Trophoblast cell (in vitro differentiated cells and primary cell): ENCODE measurements at regions not wholly inside any gene's neighbourhood (a gene's known extent, or its start where the extent isn't known, plus 50 kb on each side); places are given as distances from the start of the nearest gene placed in this dataset.

Source experiments
- DNase-seq, 2 donors: peaks; one replicate each; pipeline ENCODE4 v3.0.0-alpha.2; 2016
- H2AFZ ChIP-seq: 2 replicates; pipeline ENCODE4 v1.6.1; 2013; ENCODE audit warnings: low read length, moderate library complexity, mild to moderate bottlenecking; ENCODE audit not compliant: insufficient read depth, poor library complexity
- H2AK5ac ChIP-seq: 2 replicates; pipeline ENCODE4 v1.6.1; 2013; ENCODE audit warnings: mild to moderate bottlenecking, low read length
- H2BK120ac ChIP-seq: 2 replicates; pipeline ENCODE4 v1.6.1; 2013; ENCODE audit warnings: low read length, mild to moderate bottlenecking, moderate library complexity; ENCODE audit not compliant: insufficient read depth, poor library complexity
- H2BK12ac ChIP-seq: 2 replicates; pipeline ENCODE4 v1.6.1; 2013; ENCODE audit warnings: mild to moderate bottlenecking, low read length, moderate library complexity
- H2BK5ac ChIP-seq: 2 replicates; pipeline ENCODE4 v1.6.1; 2013; ENCODE audit warnings: low read length, low read depth, moderate library complexity, mild to moderate bottlenecking; ENCODE audit not compliant: poor library complexity
- H3K14ac ChIP-seq: 2 replicates; pipeline ENCODE4 v1.6.1; 2013; ENCODE audit warnings: mild to moderate bottlenecking, low read length
- H3K18ac ChIP-seq: 2 replicates; pipeline ENCODE4 v1.6.1; 2013; ENCODE audit warnings: mild to moderate bottlenecking, low read length
- H3K23ac ChIP-seq: 2 replicates; pipeline ENCODE4 v1.6.1; 2013; ENCODE audit warnings: low read length
- H3K27ac ChIP-seq: 2 replicates; pipeline ENCODE4 v1.5.1; 2013; ENCODE audit warnings: low read depth, mild to moderate bottlenecking, inconsistent platforms, low read length, moderate library complexity
- H3K27me3 ChIP-seq: 2 replicates; pipeline ENCODE4 v1.6.1; 2013; ENCODE audit warnings: inconsistent platforms, mild to moderate bottlenecking, low read length, moderate library complexity; ENCODE audit not compliant: insufficient read depth
- H3K36me3 ChIP-seq, 2 experiments: 1 replicate in 1 of 2; 2 replicates in 1 of 2; pipeline ENCODE4 v1.6.1; 2013; ENCODE audit warnings: low read length in 2 of 2, mild to moderate bottlenecking in 2 of 2, moderate library complexity in 1 of 2; ENCODE audit not compliant: insufficient read depth in 2 of 2, control insufficient read depth in 1 of 2
- H3K4ac ChIP-seq: 2 replicates; pipeline ENCODE4 v1.6.1; 2013; ENCODE audit warnings: low read depth, mild to moderate bottlenecking, low read length, moderate library complexity
- H3K4me1 ChIP-seq, 2 experiments: 1 replicate in 1 of 2; 2 replicates in 1 of 2; pipeline ENCODE4 v1.6.1; 2013; ENCODE audit warnings: low read length in 2 of 2, mild to moderate bottlenecking in 2 of 2, moderate library complexity in 1 of 2; ENCODE audit not compliant: insufficient read depth in 2 of 2, control insufficient read depth in 1 of 2
- H3K4me2 ChIP-seq: 2 replicates; pipeline ENCODE4 v1.6.1; 2013; ENCODE audit warnings: inconsistent platforms, mild to moderate bottlenecking, low read length, moderate library complexity
- H3K4me3 ChIP-seq: 2 replicates; pipeline ENCODE4 v1.5.1; 2013; ENCODE audit warnings: mild to moderate bottlenecking, low read depth, low read length, inconsistent platforms
- H3K79me1 ChIP-seq: one replicate; pipeline ENCODE4 v1.6.1; 2013; ENCODE audit warnings: low read length
- H3K79me2 ChIP-seq: 2 replicates; pipeline ENCODE4 v1.6.1; 2013; ENCODE audit warnings: low read length, mild to moderate bottlenecking; ENCODE audit not compliant: control insufficient read depth, insufficient read depth, poor library complexity
- H3K9ac ChIP-seq: 2 replicates; pipeline ENCODE4 v1.6.1; 2013; ENCODE audit warnings: mild to moderate bottlenecking, low read length
- H3K9me3 ChIP-seq: 2 replicates; pipeline ENCODE4 v1.6.1; 2013; ENCODE audit warnings: low read depth, mild to moderate bottlenecking, control low read depth, inconsistent platforms, low read length; ENCODE audit not compliant: insufficient read depth
- H4K12ac ChIP-seq: 2 replicates; pipeline ENCODE4 v1.6.1; 2013; ENCODE audit warnings: low read depth, mild to moderate bottlenecking, low read length, moderate library complexity
- H4K8ac ChIP-seq: 2 replicates; pipeline ENCODE4 v1.6.1; 2013; ENCODE audit warnings: low read depth, mild to moderate bottlenecking, low read length, moderate library complexity
- H4K91ac ChIP-seq: one replicate; pipeline ENCODE4 v1.6.1; 2013; ENCODE audit warnings: low read depth, mild to moderate bottlenecking, low read length, moderate library complexity
- WGBS: extraction: QIAGEN DNeasy Blood & Tissue Kit; methylation state at CpG from one replicate; pipeline ENCODE4 v1.1.7; 2013; ENCODE audit warnings: missing lambda C conversion rate; ENCODE audit not compliant: insufficient read length, insufficient coverage; ENCODE audit errors: extremely low coverage; 5-methylcytosine and 5-hydroxymethylcytosine counted together

DNA sequence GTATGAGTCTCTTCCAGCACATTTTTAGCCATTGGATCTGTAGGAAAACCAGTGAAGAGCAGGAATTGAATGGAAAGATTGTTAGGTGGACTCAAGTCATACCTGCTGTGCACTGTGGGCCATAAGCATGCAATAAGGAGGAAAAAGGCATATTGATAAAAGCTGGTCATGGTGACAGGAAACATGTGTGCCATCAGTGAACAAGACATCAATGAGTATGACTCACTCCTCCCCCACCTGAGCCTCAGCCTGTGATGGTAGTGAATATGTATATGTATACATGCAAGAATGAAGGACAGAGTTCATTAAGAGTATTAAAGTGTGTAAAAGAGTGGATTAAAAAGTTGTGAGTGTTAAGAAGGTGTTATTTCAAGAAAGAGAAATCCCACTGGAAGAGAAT is 164.5 kb downstream of the TMEM38B start:
- no peak for DNase-seq
- Histone ChIP-seq H3K36me3 (no peaks in the 10 kb centered on the region), H4K12ac (no peak overlapping the region), H3K4me1 (peaks cover 0 to 3% of the 10 kb centered on the region in 2 experiments), H3K27ac (no peak overlapping the region), H3K79me2 (no peaks in the 10 kb centered on the region), H2AFZ (no peak overlapping the region), H3K14ac (no peak overlapping the region), H3K79me1 (no peaks in the 10 kb centered on the region), H3K27me3 (no peaks in the 10 kb centered on the region), H2AK5ac (no peak overlapping the region), H3K18ac (no peak overlapping the region), H2BK120ac (no peak overlapping the region), H3K4me3 (no peak overlapping the region), H2BK5ac (no peak overlapping the region), H3K23ac (no peak overlapping the region), H3K4ac (no peak overlapping the region), H4K8ac (no peak overlapping the region), H3K4me2 (no peak overlapping the region), H2BK12ac (no peak overlapping the region), H3K9ac (no peak overlapping the region), H4K91ac (no peak overlapping the region), H3K9me3 (no peaks in the 10 kb centered on the region)

DNA sequence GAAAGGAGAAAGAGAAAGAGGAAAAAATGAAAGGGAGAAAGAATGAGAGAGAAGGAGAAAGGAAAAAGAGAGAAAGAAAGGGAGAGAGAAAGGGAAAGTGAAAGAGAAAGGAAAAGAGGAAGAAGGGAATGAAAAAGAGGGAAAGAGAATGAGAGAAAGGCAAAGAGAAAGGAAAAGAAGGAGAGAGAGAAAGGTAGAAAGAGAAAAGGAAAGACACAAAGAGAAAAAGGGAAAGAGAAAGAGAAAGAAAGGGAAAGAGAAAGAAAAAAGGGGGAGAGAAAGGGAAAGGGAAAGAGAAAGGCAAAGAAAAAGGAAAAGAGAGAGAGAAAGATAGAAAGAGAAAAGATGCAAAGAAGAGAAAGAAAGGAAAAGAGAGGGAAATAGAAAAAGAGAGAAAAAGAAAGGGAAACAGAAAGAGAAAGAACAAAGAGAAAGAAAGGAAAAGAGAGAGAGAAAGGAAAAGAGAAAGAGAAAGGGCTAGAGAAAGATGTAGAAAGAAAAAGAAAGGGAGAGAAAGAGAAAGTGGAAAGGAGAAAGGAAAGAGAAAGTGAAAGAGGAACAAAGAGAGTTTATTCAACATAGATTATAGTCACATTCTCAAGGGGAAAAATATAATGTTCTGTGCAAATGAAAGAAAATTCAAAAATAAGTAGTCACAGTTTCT is 165.2 kb downstream of the TMEM38B start:
- no peak overlapping the region for H3K4ac ChIP-seq
- H3K14ac ChIP-seq: no peak overlapping the region
- H4K91ac ChIP-seq: no peak overlapping the region
- H3K23ac ChIP-seq: no peak overlapping the region
- no peak overlapping the region for H4K8ac ChIP-seq
- H3K18ac ChIP-seq: no peak overlapping the region
- H3K27me3 ChIP-seq: no peaks in the 10 kb centered on the region
- H3K4me2 ChIP-seq: no peak overlapping the region
- H2BK5ac ChIP-seq: no peak overlapping the region
- no peaks in the 10 kb centered on the region for H3K36me3 ChIP-seq
- H3K79me2 ChIP-seq: no peaks in the 10 kb centered on the region
- DNase-seq: no peak
- H3K27ac ChIP-seq: no peak overlapping the region
- H3K4me1 ChIP-seq: peaks cover 0 to 3% of the 10 kb centered on the region in 2 experiments
- no peak overlapping the region for H4K12ac ChIP-seq
- H3K79me1 ChIP-seq: no peaks in the 10 kb centered on the region
- no peak overlapping the region for H2AFZ ChIP-seq
- no peak overlapping the region for H2BK12ac ChIP-seq
- no peak overlapping the region for H2AK5ac ChIP-seq
- H3K9me3 ChIP-seq: no peaks in the 10 kb centered on the region
- H3K4me3 ChIP-seq: no peak overlapping the region
- H2BK120ac ChIP-seq: no peak overlapping the region
- H3K9ac ChIP-seq: no peak overlapping the region

DNA sequence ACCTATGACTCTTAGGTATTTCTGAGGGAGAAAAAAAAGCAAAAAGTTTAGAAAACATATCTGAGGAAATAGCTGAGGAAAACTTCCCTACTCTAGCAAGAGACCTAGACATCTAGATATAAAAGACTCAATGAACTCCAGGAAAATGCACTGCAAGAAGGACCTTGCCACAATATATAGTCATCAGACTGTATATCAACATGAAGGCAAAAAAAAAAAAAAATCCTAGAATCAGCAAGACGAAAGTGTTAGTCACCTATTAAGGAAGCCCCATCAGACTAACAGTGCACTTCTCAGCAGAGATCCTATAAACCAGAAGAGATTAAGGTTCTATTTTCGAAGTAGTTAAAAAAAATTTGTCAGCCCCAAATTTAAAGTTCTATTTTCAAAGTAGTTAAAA is 166.2 kb downstream of the TMEM38B start:
- H3K18ac ChIP-seq: no peak overlapping the region
- H3K9ac ChIP-seq: no peak overlapping the region
- H2AFZ ChIP-seq: no peak overlapping the region
- no peak overlapping the region for H2BK120ac ChIP-seq
- WGBS: no CpG with 5 or more reads among the region's 2 CpGs
- H4K12ac ChIP-seq: no peak overlapping the region
- no peak overlapping the region for H3K23ac ChIP-seq
- no peak overlapping the region for H4K8ac ChIP-seq
- H3K4me1 ChIP-seq: peaks cover 0 to 3% of the 10 kb centered on the region in 2 experiments
- H4K91ac ChIP-seq: no peak overlapping the region
- no peak for DNase-seq
- no peaks in the 10 kb centered on the region for H3K9me3 ChIP-seq
- H3K36me3 ChIP-seq: no peaks in the 10 kb centered on the region
- no peak overlapping the region for H3K4ac ChIP-seq
- H2BK5ac ChIP-seq: no peak overlapping the region
- H3K14ac ChIP-seq: no peak overlapping the region
- no peak overlapping the region for H2AK5ac ChIP-seq
- no peaks in the 10 kb centered on the region for H3K27me3 ChIP-seq
- H3K79me1 ChIP-seq: no peaks in the 10 kb centered on the region
- no peak overlapping the region for H2BK12ac ChIP-seq
- no peak overlapping the region for H3K4me2 ChIP-seq
- H3K4me3 ChIP-seq: no peak overlapping the region
- no peaks in the 10 kb centered on the region for H3K79me2 ChIP-seq
- H3K27ac ChIP-seq: no peak overlapping the region

DNA sequence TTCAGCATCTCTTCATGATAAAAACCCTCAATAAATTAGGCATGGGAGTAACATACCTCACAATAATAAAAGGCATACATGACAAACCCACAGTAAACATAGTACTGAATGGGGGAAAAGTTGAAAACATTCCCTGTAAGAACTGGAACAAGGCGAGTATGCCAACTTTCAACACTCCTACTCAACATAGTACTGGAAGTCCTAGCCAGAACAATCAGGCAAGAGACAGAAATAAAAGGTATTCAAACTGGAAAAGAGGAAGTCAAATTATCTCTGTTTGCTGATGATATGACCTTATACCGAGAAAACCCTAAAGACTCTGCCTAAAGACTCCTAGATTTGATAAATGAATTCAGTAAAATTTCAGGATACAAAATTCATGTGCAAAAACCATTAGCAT is 167.6 kb downstream of the TMEM38B start:
- Histone ChIP-seq H3K36me3 (no peaks in the 10 kb centered on the region), H3K9ac (no peak overlapping the region), H2AK5ac (no peak overlapping the region), H3K4me1 (peaks cover 0 to 3% of the 10 kb centered on the region in 2 experiments), H2BK5ac (no peak overlapping the region), H3K79me2 (no peaks in the 10 kb centered on the region), H3K9me3 (no peaks in the 10 kb centered on the region), H3K79me1 (no peaks in the 10 kb centered on the region), H4K12ac (no peak overlapping the region), H3K27ac (no peak overlapping the region), H3K27me3 (no peaks in the 10 kb centered on the region), H2AFZ (no peak overlapping the region), H4K91ac (no peak overlapping the region), H3K18ac (no peak overlapping the region), H3K4me2 (no peak overlapping the region), H3K4me3 (no peak overlapping the region), H2BK120ac (no peak overlapping the region), H4K8ac (no peak overlapping the region), H3K4ac (no peak overlapping the region), H2BK12ac (no peak overlapping the region), H3K23ac (no peak overlapping the region), H3K14ac (no peak overlapping the region)
- DNase-seq: no peak
- no CpG with 5 or more reads among the region's 2 CpGs for WGBS
